Dendritic cell treated with granulocyte-macrophage colony-stimulating factor and Interleukin-4, amounts not matched to agents 40 ng/mL and 50 ng/mL, for 4 days (primary cell): ENCODE measurements at regions not wholly inside any gene's neighbourhood (a gene's known extent, or its start where the extent isn't known, plus 50 kb on each side); places are given as distances from the start of the nearest gene placed in this dataset.
"Not testable (repeated sequence)": the region's sequence is repeated elsewhere in the genome, so short reads cannot be mapped to it uniquely, and the experiment has no call there.

Source experiments
- H3K27ac Mint-ChIP-seq: one replicate; pipeline ENCODE4 v1.8.0; 2022; ENCODE audit warnings: mild to moderate bottlenecking, mixed read lengths
- H3K27me3 Mint-ChIP-seq: one replicate; pipeline ENCODE4 v1.8.0; 2022; ENCODE audit warnings: mild to moderate bottlenecking, mixed read lengths
- H3K36me3 Mint-ChIP-seq: one replicate; pipeline ENCODE4 v1.8.0; 2022; ENCODE audit warnings: low read depth, mixed read lengths
- H3K4me1 Mint-ChIP-seq: one replicate; pipeline ENCODE4 v1.8.0; 2022; ENCODE audit warnings: low read depth, mixed read lengths
- H3K4me3 Mint-ChIP-seq: one replicate; pipeline ENCODE4 v1.8.0; 2022; ENCODE audit warnings: mild to moderate bottlenecking, moderate library complexity, mixed read lengths
- H3K9me3 Mint-ChIP-seq: one replicate; pipeline ENCODE4 v1.8.0; 2022; ENCODE audit warnings: mixed read lengths
- intact Hi-C: fragments of 100-400 bp; cut with micrococcal nuclease; formaldehyde crosslinking; loops from one replicate; pipeline ENCODE4 v1.15.0; 2022

GRCh38 chr18:60019463-60019840 is 119.7 kb downstream of the PMAIP1 start:
- Mint-ChIP-seq H3K4me3 (no peak overlapping the region), H3K9me3 (no peaks in the 10 kb centered on the region), H3K36me3 (no peaks in the 10 kb centered on the region), H3K27ac (no peak overlapping the region), H3K27me3 (no peaks in the 10 kb centered on the region), H3K4me1 (no peaks in the 10 kb centered on the region)
- intact Hi-C loops, result no loop called here

- no peaks in the 10 kb centered on the region for H3K4me1 Mint-ChIP-seq
- H3K36me3 Mint-ChIP-seq, result no peaks in the 10 kb centered on the region
- H3K27me3 Mint-ChIP-seq, result no peaks in the 10 kb centered on the region
- H3K4me3 Mint-ChIP-seq, result no peak overlapping the region
- H3K27ac Mint-ChIP-seq, result no peak overlapping the region
- intact Hi-C loops, result no loop called here
- no peaks in the 10 kb centered on the region for H3K9me3 Mint-ChIP-seq
Measured at GRCh38 chr18:60018618-60019462, 119.0 kb downstream of the PMAIP1 start.

- H3K36me3 Mint-ChIP-seq, H3K4me3 Mint-ChIP-seq, intact Hi-C loops, H3K27ac Mint-ChIP-seq, H3K27me3 Mint-ChIP-seq, H3K4me1 Mint-ChIP-seq, H3K9me3 Mint-ChIP-seq: not testable (repeated sequence)
Measured at GRCh38 chr18:60018134-60018533, 118.3 kb downstream of the PMAIP1 start.

GRCh38 chr18:60017371-60017770 is 117.6 kb downstream of the PMAIP1 start:
- Mint-ChIP-seq H3K4me1 (no peaks in the 10 kb centered on the region), H3K27me3 (no peaks in the 10 kb centered on the region), H3K4me3 (no peak overlapping the region), H3K9me3 (peaks cover 1% of the 10 kb centered on the region), H3K36me3 (no peaks in the 10 kb centered on the region), H3K27ac (no peak overlapping the region)
- intact Hi-C loops, result no loop called here

GRCh38 chr18:60015826-60016225 is 116.0 kb downstream of the PMAIP1 start:
- H3K27ac Mint-ChIP-seq, intact Hi-C loops, H3K36me3 Mint-ChIP-seq, H3K4me3 Mint-ChIP-seq, H3K4me1 Mint-ChIP-seq, H3K27me3 Mint-ChIP-seq: not testable (repeated sequence)
- H3K9me3 Mint-ChIP-seq, result peaks cover 17% of the 10 kb centered on the region

GRCh38 chr18:60013148-60013547 is 113.4 kb downstream of the PMAIP1 start:
- intact Hi-C loops, H3K36me3 Mint-ChIP-seq, H3K4me3 Mint-ChIP-seq, H3K27ac Mint-ChIP-seq, H3K27me3 Mint-ChIP-seq, H3K4me1 Mint-ChIP-seq: not testable (repeated sequence)
- H3K9me3 Mint-ChIP-seq, result peaks cover 20% of the 10 kb centered on the region

- H3K4me3 Mint-ChIP-seq, result no peak overlapping the region
- intact Hi-C loops, result no loop called here
- peaks cover 20% of the 10 kb centered on the region for H3K9me3 Mint-ChIP-seq
- no peaks in the 10 kb centered on the region for H3K27me3 Mint-ChIP-seq
- no peaks in the 10 kb centered on the region for H3K36me3 Mint-ChIP-seq
- no peak overlapping the region for H3K27ac Mint-ChIP-seq
- no peaks in the 10 kb centered on the region for H3K4me1 Mint-ChIP-seq
Measured at GRCh38 chr18:60010984-60011383, 111.2 kb downstream of the PMAIP1 start.

GRCh38 chr18:60010513-60010912 is 110.7 kb downstream of the PMAIP1 start:
- Mint-ChIP-seq H3K36me3 (no peaks in the 10 kb centered on the region), H3K4me3 (no peak overlapping the region), H3K27ac (no peak overlapping the region), H3K27me3 (no peaks in the 10 kb centered on the region), H3K9me3 (peaks cover 20% of the 10 kb centered on the region), H3K4me1 (no peaks in the 10 kb centered on the region)
- intact Hi-C loops, result no loop called here

GRCh38 chr18:60007661-60008060 is 107.9 kb downstream of the PMAIP1 start:
- intact Hi-C loops, result no loop called here
- H3K4me3 Mint-ChIP-seq, result no peak overlapping the region
- no peaks in the 10 kb centered on the region for H3K4me1 Mint-ChIP-seq
- H3K27me3 Mint-ChIP-seq, result peaks cover 3% of the 10 kb centered on the region
- peaks cover 20% of the 10 kb centered on the region for H3K9me3 Mint-ChIP-seq
- H3K36me3 Mint-ChIP-seq, result no peaks in the 10 kb centered on the region
- H3K27ac Mint-ChIP-seq, result no peak overlapping the region

- H3K4me1 Mint-ChIP-seq, result no peaks in the 10 kb centered on the region
- intact Hi-C loops, result no loop called here
- H3K4me3 Mint-ChIP-seq, result no peak overlapping the region
- no peak overlapping the region for H3K27ac Mint-ChIP-seq
- H3K27me3 Mint-ChIP-seq, result peaks cover 13% of the 10 kb centered on the region
- H3K36me3 Mint-ChIP-seq, result no peaks in the 10 kb centered on the region
- H3K9me3 Mint-ChIP-seq, result no peaks in the 10 kb centered on the region
Measured at GRCh38 chr18:60003610-60004185, 103.9 kb downstream of the PMAIP1 start.

- Mint-ChIP-seq H3K9me3 (no peaks in the 10 kb centered on the region), H3K36me3 (no peaks in the 10 kb centered on the region), H3K4me1 (no peaks in the 10 kb centered on the region), H3K27ac (no peak overlapping the region), H3K27me3 (peaks cover 22% of the 10 kb centered on the region), H3K4me3 (no peak overlapping the region)
- intact Hi-C loops, result no loop called here
Measured at GRCh38 chr18:59996370-59996966, 96.7 kb downstream of the PMAIP1 start.

GRCh38 chr18:59994357-59994756 is 94.6 kb downstream of the PMAIP1 start:
- intact Hi-C loops, result loop anchor here (5.0 kb wide), 1 partner anchor 157 kb away; no protein-coding TSS in a partner anchor
- Mint-ChIP-seq H3K36me3 (no peaks in the 10 kb centered on the region), H3K27me3 (peaks cover 21% of the 10 kb centered on the region), H3K27ac (no peak overlapping the region), H3K4me1 (no peaks in the 10 kb centered on the region), H3K4me3 (no peak overlapping the region), H3K9me3 (no peaks in the 10 kb centered on the region)

- H3K4me1 Mint-ChIP-seq, result no peaks in the 10 kb centered on the region
- no peak overlapping the region for H3K4me3 Mint-ChIP-seq
- peaks cover 25% of the 10 kb centered on the region for H3K27me3 Mint-ChIP-seq
- no peaks in the 10 kb centered on the region for H3K9me3 Mint-ChIP-seq
- H3K27ac Mint-ChIP-seq, result no peak overlapping the region
- no peaks in the 10 kb centered on the region for H3K36me3 Mint-ChIP-seq
- intact Hi-C loops, result loop anchor here (5.0 kb wide), 1 partner anchor 156 kb away; no protein-coding TSS in a partner anchor
Measured at GRCh38 chr18:59993560-59993959, 93.8 kb downstream of the PMAIP1 start.

GRCh38 chr18:59990121-59990823 is 90.5 kb downstream of the PMAIP1 start:
- Mint-ChIP-seq H3K27me3 (peaks cover 20% of the 10 kb centered on the region), H3K4me3 (no peak overlapping the region), H3K9me3 (no peaks in the 10 kb centered on the region), H3K4me1 (no peaks in the 10 kb centered on the region), H3K27ac (no peak overlapping the region), H3K36me3 (no peaks in the 10 kb centered on the region)
- intact Hi-C loops, result loop anchor here (5.0 kb wide), 1 partner anchor 153 kb away; no protein-coding TSS in a partner anchor
